D721Med (cell line): ENCODE measurements at regions not wholly inside any gene's neighbourhood (a gene's known extent, or its start where the extent isn't known, plus 50 kb on each side); places are given as distances from the start of the nearest gene placed in this dataset.

Experiments
- DNase-seq: peaks from one replicate; pipeline ENCODE4 v3.0.0; 2011; ENCODE audit warnings: low spot score; ENCODE audit not compliant: insufficient read length
- FAIRE-seq: peaks from 2 replicates; lab custom pipeline; 2011; peaks lifted over from hg19 to GRCh38; lab: Jason Lieb, UNC
- CTCF ChIP-seq: IDR thresholded peaks from 2 replicates; pipeline ENCODE4 v1.5.1; 2012; ENCODE audit warnings: mild to moderate bottlenecking, control low read depth; ENCODE audit not compliant: insufficient read depth; ENCODE audit errors: missing control alignments

- no peak for TF ChIP-seq CTCF
- FAIRE-seq (no peak), DNase-seq (no peak)
Measured at GRCh38 chr2:104163611-104164130, 690.2 kb upstream of the POU3F3 start.

- DNase-seq = no peak
- no peak for FAIRE-seq
- no peak for TF ChIP-seq CTCF
Measured at GRCh38 chr2:104164721-104165252, 689.1 kb upstream of the POU3F3 start.

- FAIRE-seq = no peak
- no peak for DNase-seq
- TF ChIP-seq CTCF = no peak
Measured at GRCh38 chr2:104177179-104177578, 676.7 kb upstream of the POU3F3 start.

- no peak for DNase-seq
- no peak for TF ChIP-seq CTCF
- no peak for FAIRE-seq
Measured at GRCh38 chr2:104179644-104180043, 674.3 kb upstream of the POU3F3 start.

- FAIRE-seq = no peak
- TF ChIP-seq CTCF = no peak
- DNase-seq = no peak
Measured at GRCh38 chr2:104200533-104201168, 653.3 kb upstream of the POU3F3 start.

GRCh38 chr2:104213758-104214157 lies 640.2 kb upstream of the POU3F3 start:
- FAIRE-seq = no peak
- no peak for TF ChIP-seq CTCF
- no peak for DNase-seq

GRCh38 chr2:104215269-104216161 lies 638.4 kb upstream of the POU3F3 start:
- no peak for FAIRE-seq
- DNase-seq = no peak
- TF ChIP-seq CTCF = no peak
